Activated CD4-positive, alpha-beta T cell treated with anti-CD3 and anti-CD28 coated beads for 48 hours (primary cell): ENCODE measurements at regions not wholly inside any gene's neighbourhood (a gene's known extent, or its start where the extent isn't known, plus 50 kb on each side); places are given as distances from the start of the nearest gene placed in this dataset.
"Not testable (repeated sequence)": the region's sequence is repeated elsewhere in the genome, so short reads cannot be mapped to it uniquely, and the experiment has no call there.

Experiments used
- DNase-seq: peaks from one replicate; pipeline ENCODE4 v3.0.0-alpha.2; 2020

GRCh38 chr2:35787302-35788031 is 568.1 kb upstream of the CRIM1 start:
- DNase-seq, result no peak

GRCh38 chr2:35785564-35785963 is 570.0 kb upstream of the CRIM1 start:
- DNase-seq, result no peak

- no peak for DNase-seq
Measured at GRCh38 chr2:35784777-35785176, 570.8 kb upstream of the CRIM1 start.

- DNase-seq, result no peak
Measured at GRCh38 chr2:35783723-35784122, 571.9 kb upstream of the CRIM1 start.

- DNase-seq, result no peak
Measured at GRCh38 chr2:35741556-35741955, 614.0 kb upstream of the CRIM1 start.

GRCh38 chr2:35731674-35732073 is 623.9 kb upstream of the CRIM1 start:
- DNase-seq, result no peak

GRCh38 chr2:35714883-35715282 is 640.7 kb upstream of the CRIM1 start:
- no peak for DNase-seq

GRCh38 chr2:35708411-35708923 is 647.1 kb upstream of the CRIM1 start:
- no peak for DNase-seq

- no peak for DNase-seq
Measured at GRCh38 chr2:35688309-35688708, 667.3 kb upstream of the CRIM1 start.

GRCh38 chr2:35651688-35652323 is 703.8 kb upstream of the CRIM1 start:
- DNase-seq, result no peak

- no peak for DNase-seq
Measured at GRCh38 chr2:35614640-35615039, 740.9 kb upstream of the CRIM1 start.

- DNase-seq, result no peak
Measured at GRCh38 chr2:35606394-35606793, 749.2 kb upstream of the CRIM1 start.

GRCh38 chr2:35598310-35598709 is 757.3 kb upstream of the CRIM1 start:
- no peak for DNase-seq

GRCh38 chr2:35591886-35592285 is 763.7 kb upstream of the CRIM1 start:
- no peak for DNase-seq

- no peak for DNase-seq
Measured at GRCh38 chr2:35585972-35586371, 769.6 kb upstream of the CRIM1 start.

- no peak for DNase-seq
Measured at GRCh38 chr2:35582637-35583036, 772.9 kb upstream of the CRIM1 start.

- no peak for DNase-seq
Measured at GRCh38 chr2:35580956-35581355, 774.6 kb upstream of the CRIM1 start.

- DNase-seq, result not testable (repeated sequence)
Measured at GRCh38 chr2:35568574-35568973, 787.0 kb upstream of the CRIM1 start.

- DNase-seq, result no peak
Measured at GRCh38 chr2:35562488-35562887, 793.1 kb upstream of the CRIM1 start.

GRCh38 chr2:35548171-35548570 is 807.4 kb upstream of the CRIM1 start:
- no peak for DNase-seq

- no peak for DNase-seq
Measured at GRCh38 chr2:35545301-35545700, 810.3 kb upstream of the CRIM1 start.

GRCh38 chr2:35538796-35539195 is 816.8 kb upstream of the CRIM1 start:
- no peak for DNase-seq

GRCh38 chr2:35530615-35531135 is 824.9 kb upstream of the CRIM1 start:
- no peak for DNase-seq

GRCh38 chr2:35526741-35527140 is 828.8 kb upstream of the CRIM1 start:
- DNase-seq, result no peak
